ENCODE measurements at regions not wholly inside any gene's neighbourhood (a gene's known extent, or its start where the extent isn't known, plus 50 kb on each side); places are given as distances from the start of the nearest gene placed in this dataset.
A peak's percentile ranks its signal among the peaks of the same experiment; 100 is the strongest.
"Not testable (repeated sequence)": the region's sequence is repeated elsewhere in the genome, so short reads cannot be mapped to it uniquely, and the experiment has no call there.

DNA sequence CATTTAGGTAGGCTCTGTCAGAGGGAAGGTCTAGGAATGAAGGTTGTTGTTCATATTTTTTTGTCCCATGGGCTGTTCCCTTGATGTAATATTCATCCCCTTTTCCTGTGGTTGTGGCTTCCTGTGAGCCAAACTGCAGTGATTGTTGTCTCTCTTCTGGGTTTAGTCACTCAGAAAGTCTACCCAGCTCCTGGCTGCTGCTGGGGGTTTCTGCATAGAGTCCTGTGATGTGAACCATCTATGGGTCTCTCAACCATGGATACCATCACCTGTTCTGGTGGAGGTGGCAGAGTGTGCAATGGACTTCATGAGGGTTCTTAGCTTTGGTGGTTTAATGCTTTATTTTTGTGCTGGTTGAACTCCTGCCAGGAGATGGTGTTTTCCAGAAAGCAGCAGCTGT is 122.8 kb downstream of the ZC4H2 start:
- in situ Hi-C loops (cut with HindIII; ENCODE audit: low pct_unique_long_range_greater_than_20kb, low sequenced_read_pairs): no loop called here
- DNase-seq (ENCODE audit: low read depth, low spot score): no peak

DNA sequence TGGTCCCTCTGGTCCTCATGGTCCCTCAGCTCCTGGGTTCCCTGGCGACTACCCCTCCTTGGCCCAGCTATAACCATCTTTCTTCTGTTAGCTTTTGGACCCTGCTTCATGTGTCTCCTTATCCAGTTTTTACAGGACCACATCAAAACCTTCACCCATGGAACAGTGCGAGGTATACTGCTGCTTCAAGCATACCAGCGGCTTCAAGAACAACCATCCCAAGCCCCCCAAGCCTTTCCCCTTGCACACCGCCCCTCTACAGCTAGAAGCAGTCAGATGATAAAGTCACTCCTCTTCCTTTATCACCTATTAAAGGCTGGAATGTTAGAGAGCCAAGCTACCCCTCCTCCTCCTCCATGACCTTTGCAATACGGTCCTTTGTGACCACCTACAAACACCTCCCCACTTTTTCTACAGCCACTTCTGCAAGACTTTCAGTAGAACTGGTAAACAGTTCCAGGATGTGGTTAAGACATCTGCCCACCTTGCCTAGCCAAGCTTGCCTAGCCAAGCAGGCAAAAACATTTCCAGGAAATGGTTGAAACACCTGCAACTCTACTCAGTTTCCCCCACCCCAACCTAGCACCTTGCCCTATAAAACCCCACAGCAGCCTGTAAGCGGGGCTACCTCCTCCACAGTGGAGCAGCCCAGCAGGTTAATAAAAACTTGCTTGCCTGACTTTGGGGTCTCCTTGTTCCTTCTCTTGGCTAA is 125.7 kb downstream of the ZC4H2 start:
- in situ Hi-C loops (cut with HindIII; ENCODE audit: low pct_unique_long_range_greater_than_20kb, low sequenced_read_pairs): no loop called here
- DNase-seq (ENCODE audit: low read depth, low spot score): no peak

DNA sequence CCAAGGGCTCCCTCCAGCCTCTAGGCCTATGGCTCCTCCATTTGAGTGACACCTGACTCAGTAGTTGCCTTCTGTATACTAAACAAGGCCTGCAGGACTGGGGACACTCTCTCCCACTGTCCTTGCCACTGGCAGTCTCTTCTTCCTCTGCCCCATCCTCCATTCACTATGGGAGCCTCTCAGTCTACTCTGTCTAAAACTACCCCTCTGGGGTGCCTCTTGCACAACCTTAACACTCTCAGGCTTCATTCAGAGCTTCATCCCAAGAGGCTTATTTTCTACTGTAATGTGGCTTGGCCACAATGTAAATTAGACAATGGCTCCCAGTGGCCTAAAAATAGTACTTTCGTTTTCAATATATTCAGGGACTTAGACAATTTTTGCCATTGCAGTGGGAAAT is 133.0 kb downstream of the ZC4H2 start:
- in situ Hi-C loops (cut with HindIII; ENCODE audit: low pct_unique_long_range_greater_than_20kb, low sequenced_read_pairs): no loop called here
- no peak for DNase-seq (ENCODE audit: low read depth, low spot score)

DNA sequence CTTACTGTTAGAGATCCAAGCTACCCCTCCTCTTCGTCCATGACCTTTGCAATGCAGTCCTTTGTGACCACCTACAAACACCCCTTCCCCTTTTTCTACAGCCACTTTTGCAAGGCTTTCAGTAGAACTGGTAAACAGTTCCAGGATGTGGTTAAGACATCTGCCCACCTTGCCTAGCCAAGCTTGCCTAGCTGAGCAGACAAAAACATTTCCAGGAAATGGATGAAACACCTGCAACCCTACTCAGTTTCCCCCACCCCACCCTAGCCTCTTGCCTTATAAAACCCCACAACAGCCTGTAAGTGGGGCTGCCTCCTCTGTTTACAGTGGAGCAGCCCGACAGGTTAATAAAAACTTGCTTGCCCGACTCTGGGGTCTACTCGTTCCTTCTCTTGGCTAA is 133.8 kb downstream of the ZC4H2 start:
- in situ Hi-C loops (cut with HindIII; ENCODE audit: low pct_unique_long_range_greater_than_20kb, low sequenced_read_pairs): no loop called here
- DNase-seq (ENCODE audit: low read depth, low spot score): no peak

DNA sequence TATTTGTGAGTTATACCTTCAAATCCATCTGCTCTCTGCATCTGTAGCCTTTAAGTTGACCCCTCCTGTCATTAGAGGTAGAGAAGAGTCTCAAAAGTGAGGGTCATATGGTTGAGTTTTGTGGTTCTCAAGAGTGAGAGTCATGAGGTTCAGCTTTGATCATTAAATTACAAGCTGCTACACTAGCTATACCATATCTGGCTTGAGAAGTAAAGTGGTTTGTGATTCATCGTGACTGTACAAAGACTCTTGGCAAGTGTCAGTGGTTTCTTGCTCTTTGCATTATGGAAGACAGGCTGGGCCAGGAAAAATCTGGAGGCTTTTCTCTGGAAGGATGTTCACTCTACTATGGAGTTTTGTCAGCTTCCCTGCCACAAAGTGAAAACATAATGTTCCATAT is 170.6 kb downstream of the ZC4H2 start:
- DNase-seq (ENCODE audit: low read depth, low spot score): no peak
- in situ Hi-C loops (cut with HindIII; ENCODE audit: low pct_unique_long_range_greater_than_20kb, low sequenced_read_pairs): no loop called here

DNA sequence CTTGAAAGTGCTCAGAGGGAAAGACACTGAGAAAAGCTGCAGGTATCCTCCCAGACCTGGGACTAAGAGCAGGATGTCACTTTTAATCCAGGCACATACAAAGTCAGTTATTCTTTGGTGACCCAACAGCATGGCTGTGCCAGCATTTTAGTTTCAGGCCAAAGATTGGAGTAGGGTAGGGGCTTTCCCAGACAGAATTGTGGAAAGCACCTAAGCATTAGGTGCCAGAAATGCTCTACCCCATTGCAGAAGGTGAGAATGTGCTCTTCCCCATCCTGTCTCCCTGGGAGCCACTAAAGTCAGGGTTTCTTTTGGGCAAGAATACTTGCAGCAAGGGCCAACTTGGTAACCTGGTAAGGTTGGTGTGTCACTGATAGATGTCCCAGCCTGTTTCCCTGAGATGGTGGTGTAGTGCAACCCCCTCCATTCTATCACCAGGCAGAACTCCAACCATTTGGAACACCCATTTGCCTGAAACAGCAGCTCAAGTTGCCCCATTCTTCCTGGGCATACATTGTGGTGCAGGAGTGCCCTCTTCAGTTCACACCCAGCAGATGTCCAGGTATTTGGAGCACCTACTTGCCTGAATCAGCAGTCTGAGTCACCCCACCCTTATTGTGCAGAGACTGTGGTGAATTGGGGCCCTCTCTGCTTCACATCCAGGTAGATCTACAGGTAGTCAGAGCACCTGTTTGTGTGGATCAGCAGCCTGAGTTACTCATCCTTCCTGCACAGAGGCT is 183.5 kb downstream of the ZC4H2 start:
- in situ Hi-C loops (cut with HindIII; ENCODE audit: low pct_unique_long_range_greater_than_20kb, low sequenced_read_pairs): no loop called here
- DNase-seq (ENCODE audit: low read depth, low spot score): no peak

DNA sequence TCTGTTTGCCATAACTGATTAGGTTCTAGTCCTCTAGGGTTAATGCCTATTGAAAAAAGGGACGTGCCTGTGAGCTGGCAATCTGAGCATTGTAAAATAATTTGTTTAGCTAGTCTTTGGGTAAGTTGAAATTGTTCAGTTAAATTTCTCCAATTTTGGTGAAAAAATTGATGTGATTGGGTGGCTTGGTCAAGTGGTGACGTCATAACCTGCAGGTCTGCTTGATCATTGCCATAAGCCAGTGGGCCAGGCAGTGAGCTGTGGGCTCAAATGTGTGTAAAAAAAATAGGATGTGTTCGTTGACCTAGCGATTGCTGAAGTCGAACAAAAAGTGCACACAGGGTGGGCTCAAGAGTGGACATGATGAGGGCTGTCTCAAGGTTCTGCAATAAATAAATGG is 193.3 kb downstream of the ZC4H2 start:
- in situ Hi-C loops (cut with HindIII; ENCODE audit: low pct_unique_long_range_greater_than_20kb, low sequenced_read_pairs): no loop called here
- DNase-seq (ENCODE audit: low read depth, low spot score): no peak

DNA sequence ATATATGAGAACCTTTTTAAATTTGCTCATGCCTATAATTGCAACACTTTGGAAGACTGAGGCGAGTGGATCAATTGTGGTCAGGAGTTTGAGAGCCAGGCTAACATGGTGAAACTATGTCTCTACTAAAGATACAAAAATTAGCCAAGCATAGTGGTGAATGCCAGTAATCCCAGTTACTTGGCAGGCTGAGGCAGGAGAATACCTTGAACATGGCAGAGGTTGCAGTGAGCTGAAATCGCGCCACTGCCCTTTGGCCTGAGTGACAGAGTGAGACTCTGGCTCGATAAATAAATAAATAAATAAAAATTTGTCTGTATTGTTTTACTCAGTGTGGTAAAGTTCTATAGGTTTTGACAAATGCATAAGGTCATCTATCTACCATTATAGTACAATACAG is 218.2 kb downstream of the ZC4H2 start:
- DNase-seq (ENCODE audit: low read depth, low spot score): no peak
- in situ Hi-C loops (cut with HindIII; ENCODE audit: low pct_unique_long_range_greater_than_20kb, low sequenced_read_pairs): no loop called here

DNA sequence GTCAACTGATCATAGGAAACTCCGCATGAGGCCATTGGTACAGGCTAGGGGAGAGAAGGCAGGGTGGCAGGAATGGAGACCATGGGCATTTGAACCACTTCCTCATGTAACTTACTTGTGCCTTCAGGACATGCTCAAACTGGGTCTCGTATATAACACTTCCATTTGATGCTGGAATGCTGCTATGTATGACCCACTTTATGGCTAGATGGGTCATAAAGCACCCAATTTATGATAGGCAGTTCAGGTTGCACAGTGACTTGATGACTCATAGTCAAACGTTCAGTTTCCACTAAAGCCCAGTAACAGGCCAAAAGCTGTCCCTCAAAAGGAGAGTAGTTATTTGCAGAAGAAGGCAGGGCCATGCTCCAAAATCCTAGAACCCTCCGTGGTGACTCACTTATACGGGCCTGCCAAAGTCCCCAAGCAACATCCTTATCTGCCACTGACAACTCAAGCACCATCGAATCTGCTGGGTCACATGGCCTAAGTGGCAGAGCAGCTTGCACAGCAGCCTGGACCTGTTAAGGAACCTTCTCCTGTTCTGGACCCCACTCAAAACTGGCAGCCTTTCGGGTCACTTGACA is 236.4 kb downstream of the ZC4H2 start:
- in situ Hi-C loops (cut with HindIII; ENCODE audit: low pct_unique_long_range_greater_than_20kb, low sequenced_read_pairs): no loop called here
- DNase-seq (ENCODE audit: low read depth, low spot score): no peak

DNA sequence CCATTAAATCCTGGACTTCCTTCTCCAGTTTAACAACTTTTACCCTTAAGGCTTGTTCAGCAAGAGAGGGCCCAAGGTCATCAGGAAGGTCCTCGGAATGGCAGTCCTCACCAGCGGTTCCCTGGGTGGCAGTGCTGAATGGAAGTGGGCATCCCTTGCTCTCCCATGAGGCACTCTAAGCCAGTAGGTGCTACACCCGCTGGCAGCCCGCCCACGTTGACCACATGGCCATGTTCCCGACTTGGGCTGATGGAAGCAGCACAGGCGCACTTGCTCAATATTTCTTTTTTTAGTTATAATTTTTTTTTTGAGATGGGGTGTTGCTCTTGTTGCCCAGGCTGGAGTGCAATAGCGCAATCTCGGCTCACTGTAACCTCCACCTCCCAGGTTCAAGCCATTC is 277.9 kb downstream of the ZC4H2 start:
- no peak for DNase-seq (ENCODE audit: low read depth, low spot score)
- in situ Hi-C loops (cut with HindIII; ENCODE audit: low pct_unique_long_range_greater_than_20kb, low sequenced_read_pairs): no loop called here

DNA sequence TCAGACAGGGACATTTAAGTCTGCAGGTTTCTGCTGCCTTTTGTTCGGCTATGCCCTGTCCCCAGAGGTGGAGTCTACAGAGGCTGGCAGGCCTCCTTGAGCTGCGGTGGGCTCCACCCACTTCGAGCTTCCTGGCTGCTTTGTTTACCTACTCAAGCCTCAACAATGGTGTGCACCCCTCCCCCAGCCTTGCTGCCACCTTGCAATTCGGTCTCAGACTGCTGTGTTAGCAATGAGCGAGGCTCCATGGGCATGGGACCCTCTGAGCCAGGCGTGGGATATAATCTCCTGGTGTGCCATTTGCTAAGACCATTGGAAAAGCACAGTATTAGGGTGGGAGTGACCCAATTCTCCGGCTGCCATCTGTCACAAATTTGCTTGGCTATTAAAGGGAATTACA is 280.9 kb downstream of the ZC4H2 start:
- DNase-seq (ENCODE audit: low read depth, low spot score); in situ Hi-C loops (cut with HindIII; ENCODE audit: low pct_unique_long_range_greater_than_20kb, low sequenced_read_pairs): not testable (repeated sequence)

DNA sequence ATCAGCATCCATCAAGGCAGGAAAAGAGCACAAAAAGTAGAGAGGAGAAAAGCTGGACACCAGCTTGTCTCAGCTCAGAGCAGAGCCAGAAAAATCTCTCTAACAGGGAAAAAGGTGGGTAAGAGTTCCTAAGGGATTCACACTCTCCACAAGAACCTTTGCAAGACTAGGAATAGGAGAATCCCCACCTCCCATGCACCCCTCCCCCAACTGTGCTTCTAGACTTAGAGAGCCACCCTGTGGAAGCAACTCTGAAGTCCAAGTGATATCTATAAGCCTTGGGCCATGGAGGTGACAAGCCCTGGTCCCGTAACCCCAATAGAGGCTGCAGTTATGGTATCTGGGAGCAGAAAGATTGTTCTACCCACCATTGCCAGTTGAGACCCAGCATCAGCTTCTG is 267.6 kb upstream of the MTMR8 start:
- in situ Hi-C loops (cut with HindIII; ENCODE audit: low pct_unique_long_range_greater_than_20kb, low sequenced_read_pairs): no loop called here
- DNase-seq (ENCODE audit: low read depth, low spot score): no peak

DNA sequence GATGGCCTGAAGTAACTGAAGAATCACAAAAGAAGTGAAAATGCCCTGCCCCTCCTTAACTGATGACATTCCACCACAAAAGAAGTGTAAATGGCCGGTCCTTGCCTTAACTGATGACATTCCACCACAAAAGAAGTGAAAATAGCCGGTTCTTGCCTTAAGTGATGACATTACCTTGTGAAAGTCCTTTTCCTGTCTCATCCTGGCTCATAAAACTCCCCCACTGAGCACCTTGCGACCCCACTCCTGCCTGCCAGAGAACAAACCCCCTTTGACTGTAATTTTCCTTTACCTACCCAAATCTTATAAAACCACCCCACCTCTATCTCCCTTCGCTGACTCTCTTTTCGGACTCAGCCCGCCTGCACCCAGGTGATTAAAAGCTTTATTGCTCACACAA is 262.0 kb upstream of the MTMR8 start:
- in situ Hi-C loops (cut with HindIII; ENCODE audit: low pct_unique_long_range_greater_than_20kb, low sequenced_read_pairs); DNase-seq (ENCODE audit: low read depth, low spot score): not testable (repeated sequence)

DNA sequence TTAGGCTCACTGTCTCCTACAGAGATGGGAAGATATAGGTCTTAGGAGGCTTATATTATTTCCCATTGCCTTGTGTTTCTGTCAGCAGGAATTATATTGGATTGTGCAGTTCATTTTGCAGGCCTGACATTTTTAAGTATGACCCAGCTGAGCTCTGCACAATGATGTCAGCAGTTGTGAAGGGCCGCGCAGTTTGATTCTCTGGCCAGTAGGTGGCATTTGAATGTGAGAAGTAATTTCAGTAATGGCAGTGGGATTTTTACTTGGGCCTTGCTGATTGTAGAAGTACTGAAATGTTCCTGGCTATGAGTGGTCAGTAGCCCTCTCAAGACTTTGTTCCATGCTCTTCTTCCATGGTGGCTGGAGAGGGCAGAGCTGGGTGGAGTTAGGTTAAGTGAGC is 247.2 kb upstream of the MTMR8 start:
- in situ Hi-C loops (cut with HindIII; ENCODE audit: low pct_unique_long_range_greater_than_20kb, low sequenced_read_pairs): no loop called here
- DNase-seq (ENCODE audit: low read depth, low spot score): peak; percentile 39
